ENCODE measurements at regions not wholly inside any gene's neighbourhood (a gene's known extent, or its start where the extent isn't known, plus 50 kb on each side); places are given as distances from the start of the nearest gene placed in this dataset.

DNA sequence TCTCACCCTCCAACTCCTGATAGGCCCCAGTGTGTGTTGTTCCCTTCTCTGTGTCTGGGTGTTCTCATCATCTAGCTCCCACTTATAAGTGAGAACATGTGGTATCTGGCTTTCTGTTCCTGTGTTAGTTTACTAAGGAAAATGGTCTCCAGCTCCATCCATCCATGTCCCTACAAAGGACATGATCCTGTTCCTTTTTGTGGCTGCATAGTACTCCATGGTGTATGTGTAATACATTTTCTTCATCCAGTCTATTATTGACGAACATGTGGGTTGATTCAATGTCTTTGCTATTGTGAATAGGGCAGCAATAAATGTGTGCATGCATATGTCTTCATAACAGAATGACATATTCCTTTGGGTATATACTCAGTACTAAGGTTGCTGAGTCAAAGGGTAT is 1397.0 kb downstream of the UQCRFS1 start:
- TF ChIP-seq, protein P1, sequence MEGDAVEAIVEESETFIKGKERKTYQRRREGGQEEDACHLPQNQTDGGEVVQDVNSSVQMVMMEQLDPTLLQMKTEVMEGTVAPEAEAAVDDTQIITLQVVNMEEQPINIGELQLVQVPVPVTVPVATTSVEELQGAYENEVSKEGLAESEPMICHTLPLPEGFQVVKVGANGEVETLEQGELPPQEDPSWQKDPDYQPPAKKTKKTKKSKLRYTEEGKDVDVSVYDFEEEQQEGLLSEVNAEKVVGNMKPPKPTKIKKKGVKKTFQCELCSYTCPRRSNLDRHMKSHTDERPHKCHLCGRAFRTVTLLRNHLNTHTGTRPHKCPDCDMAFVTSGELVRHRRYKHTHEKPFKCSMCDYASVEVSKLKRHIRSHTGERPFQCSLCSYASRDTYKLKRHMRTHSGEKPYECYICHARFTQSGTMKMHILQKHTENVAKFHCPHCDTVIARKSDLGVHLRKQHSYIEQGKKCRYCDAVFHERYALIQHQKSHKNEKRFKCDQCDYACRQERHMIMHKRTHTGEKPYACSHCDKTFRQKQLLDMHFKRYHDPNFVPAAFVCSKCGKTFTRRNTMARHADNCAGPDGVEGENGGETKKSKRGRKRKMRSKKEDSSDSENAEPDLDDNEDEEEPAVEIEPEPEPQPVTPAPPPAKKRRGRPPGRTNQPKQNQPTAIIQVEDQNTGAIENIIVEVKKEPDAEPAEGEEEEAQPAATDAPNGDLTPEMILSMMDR (IDR thresholded peaks at IDR 0.05), result no peak
- TF ChIP-seq POLR2A (IDR thresholded peaks at IDR 0.05; ENCODE audit: low read length) (no peak), RCOR1 (IDR thresholded peaks at IDR 0.05; ENCODE audit: low read depth, low read length) (no peak), RARB (CRISPR knock-in tag; IDR thresholded peaks at IDR 0.05) (no peak), CHD4 (IDR thresholded peaks at IDR 0.05; ENCODE audit: borderline replicate concordance) (no peak), EHF (CRISPR knock-in tag; IDR thresholded peaks at IDR 0.05) (no peak)

Data from A549 (cell line).